Myocyte (in vitro differentiated cells): ENCODE measurements at regions not wholly inside any gene's neighbourhood (a gene's known extent, or its start where the extent isn't known, plus 50 kb on each side); places are given as distances from the start of the nearest gene placed in this dataset.
"Not testable (repeated sequence)": the region's sequence is repeated elsewhere in the genome, so short reads cannot be mapped to it uniquely, and the experiment has no call there.

Source experiments
- DNase-seq: peaks from one replicate; pipeline ENCODE4 v3.0.0-alpha.2; 2012; ENCODE audit warnings: low read depth

DNA sequence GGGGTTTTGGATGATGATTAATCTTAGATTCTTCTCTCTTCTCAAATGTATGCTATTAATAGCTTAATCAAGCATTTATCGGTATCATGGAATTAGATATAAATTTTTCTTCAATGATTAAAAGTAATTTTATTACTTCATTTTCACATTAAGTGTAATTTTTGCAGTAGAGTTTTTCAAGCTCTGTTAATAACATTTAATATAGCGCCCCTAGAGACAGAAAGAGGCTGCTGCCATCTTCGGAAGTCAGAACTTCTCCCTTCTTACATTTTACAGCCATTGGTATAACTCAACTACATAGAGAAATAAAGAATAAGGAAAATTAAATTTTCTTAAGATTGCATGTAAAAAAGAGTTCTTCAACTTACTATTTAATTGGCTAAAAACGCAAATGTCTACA is 540.3 kb downstream of the GABRG2 start:
- DNase-seq, result no peak

DNA sequence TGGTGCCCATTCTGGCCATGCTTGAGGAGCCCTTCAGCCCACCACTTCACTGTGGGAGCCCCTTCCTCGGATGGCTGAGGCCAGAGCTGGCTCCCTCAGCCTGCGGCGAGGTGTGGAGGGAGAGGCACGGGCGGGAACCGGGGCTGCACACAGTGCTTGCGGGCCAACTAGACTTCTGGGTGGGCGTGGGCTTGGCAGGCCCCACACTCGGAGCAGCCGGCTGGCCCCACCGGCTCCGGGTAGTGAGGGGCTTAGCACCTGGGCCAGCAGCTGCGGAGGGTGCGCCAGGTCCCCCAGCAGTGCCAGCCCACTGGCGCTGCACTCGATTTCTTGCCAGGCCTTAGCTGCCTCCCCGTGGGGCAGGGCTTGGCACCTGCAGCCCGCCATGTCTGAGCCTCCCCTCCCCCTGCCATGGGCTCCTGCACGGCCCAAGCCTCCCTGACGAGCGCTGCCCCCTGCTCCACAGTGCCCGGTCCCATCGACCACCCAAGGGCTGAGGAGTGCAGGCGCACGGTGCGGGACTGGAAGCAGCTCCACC is 554.2 kb downstream of the GABRG2 start:
- DNase-seq, result not testable (repeated sequence)

DNA sequence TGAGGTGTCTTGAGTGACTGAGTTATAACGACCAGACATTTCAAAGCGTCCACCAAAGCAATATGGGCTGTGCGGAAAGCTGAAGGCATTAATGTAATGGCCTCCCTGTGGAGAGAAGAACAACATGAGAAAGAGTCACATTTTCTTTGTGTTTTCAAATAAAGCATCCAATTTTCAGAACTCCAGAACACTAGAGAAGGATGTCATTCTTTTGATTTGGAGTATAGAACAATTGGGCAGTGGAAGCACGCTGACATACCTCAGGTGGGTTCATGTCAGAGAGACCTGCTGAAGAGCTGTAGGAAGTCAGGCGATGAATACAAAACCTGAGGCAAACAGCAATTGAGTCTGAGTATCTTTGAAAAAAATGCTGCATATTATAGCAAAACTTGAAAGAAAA is 556.5 kb downstream of the GABRG2 start:
- DNase-seq, result no peak

DNA sequence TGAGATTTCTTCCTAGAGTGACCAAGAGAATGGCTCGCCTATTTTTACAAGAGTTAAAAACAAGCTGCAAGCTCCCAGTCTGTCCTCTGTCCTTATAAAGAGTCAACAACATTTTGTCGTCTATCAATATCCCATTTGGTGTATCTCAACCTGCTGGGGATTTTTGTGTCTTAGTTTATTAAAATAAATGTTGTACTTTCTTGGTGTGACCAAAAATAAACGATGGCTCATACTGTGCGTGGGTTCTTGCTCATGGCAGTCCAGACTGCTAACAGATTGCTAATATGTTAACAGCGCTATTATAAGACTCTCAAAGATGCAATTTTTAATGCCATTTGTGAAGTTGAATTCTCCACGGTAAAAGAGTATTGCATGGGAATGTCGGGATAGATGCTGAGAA is 569.9 kb downstream of the GABRG2 start:
- no peak for DNase-seq

DNA sequence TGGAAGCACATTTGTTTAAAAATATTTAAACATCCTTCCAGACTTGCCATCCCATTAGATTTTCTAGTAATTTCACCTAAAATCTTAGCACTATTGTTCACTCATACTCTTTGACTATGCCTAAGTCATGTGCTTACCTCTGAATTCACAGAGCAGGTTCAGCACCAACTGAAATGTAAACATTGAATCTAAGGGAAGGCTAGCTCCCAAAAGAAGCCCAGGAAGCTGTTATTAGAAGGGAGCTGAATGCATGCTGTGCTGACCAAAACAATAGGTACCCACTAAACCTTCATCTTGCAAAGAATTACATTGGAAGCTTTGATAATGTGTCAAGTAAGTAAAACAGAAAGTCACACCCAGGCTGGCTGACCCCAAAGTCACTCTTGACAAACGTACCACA is 571.3 kb downstream of the GABRG2 start:
- no peak for DNase-seq

DNA sequence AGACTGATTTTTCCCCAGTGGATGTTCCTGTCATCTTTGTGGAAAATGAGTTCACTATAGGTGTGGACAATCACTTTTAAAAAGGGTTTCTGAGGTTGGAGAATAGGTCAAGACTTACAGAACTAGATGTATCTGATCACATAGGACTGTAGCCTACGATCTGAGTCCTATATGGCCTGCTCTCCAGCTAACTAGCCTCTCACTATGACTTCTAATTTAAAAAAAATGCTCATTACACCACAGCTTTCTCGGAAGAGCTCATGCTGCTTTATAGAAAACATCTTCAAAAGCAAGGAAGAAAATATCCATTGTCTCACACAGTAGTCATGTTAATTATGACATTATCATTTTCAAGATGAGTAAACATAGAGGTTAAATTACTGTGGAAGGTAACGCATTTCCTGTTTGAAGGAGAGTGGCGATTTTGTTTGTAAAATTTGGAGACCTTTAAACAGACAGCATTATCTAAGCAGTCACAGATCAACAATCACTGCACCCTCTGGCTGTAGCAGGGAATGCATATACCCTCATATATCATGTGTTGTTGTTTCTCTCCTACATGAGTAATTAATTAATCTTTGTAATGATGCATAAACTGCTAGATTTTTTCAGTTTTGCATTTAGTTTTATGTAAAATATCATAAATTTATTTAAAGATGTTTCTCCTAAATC is 573.7 kb downstream of the GABRG2 start:
- no peak for DNase-seq

DNA sequence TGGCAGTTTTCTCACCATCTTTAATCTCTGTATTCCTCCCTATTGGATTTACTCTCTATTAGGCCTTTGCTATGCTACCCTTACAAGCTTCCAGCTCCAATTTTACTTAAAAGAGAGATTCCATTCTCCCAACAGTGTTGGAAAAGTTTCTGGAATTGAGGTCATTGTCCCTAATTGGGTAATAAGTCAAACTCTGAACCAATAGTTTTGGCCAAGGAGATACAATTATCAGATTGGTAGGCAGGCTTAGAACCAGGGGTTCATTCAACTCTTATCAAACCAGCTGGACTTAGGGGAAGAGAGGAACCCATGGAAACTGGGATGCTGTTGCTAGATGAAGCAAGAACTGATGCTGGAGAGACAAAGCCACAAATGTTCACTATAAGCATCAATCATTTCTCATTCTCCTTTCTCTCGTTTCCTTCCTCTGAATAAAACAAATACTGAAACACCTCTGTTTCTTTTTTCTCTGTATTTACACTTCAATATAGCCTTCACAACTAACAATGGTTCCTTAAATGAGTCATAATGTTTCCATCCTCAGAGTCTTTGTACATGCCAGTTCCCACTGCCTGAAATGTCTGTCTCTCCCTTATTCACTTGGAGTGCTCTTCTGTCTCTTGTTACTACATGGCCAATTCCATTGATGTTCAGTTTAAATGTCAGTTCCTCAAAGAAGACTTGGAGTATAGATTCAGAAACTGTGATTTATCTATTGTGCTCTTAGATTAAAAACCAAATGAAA is 587.3 kb downstream of the GABRG2 start:
- no peak for DNase-seq

DNA sequence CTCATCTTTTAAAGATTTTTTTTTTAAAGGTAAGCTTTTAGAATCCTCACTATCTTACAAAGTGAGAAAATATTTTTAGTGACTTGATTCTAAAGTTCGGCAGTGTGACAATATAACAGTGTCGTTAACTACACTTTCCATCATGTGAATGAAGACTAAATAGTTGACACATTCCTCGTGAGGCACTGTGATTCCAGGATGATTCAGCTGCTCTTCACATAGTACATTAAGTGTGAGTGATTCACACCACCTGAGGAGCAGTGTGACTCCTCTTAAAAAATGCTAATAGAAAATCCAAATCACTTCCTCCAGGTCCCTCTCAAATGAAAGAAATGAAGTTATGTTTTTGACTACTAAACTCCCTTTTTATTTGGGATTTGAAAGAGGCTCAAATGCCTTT is 589.5 kb downstream of the GABRG2 start:
- DNase-seq, result no peak

DNA sequence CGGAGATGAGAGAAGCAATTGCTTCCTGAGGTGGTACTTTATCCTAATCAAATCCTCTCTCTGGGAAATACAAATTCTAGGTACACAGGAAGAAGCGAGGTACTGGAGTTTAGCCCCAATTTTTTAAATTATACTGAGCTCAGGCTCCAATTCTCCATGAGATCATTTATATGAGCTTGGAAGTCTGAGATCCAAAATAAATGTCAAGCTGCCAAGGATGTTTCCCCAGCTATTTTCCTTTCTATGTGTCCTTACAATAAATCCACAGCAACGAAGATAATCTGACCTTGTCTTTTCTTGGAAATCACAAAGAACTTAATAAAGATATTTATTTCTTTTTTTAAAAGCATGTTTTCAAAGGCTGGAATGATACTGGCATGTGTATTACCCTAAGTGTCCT is 597.3 kb downstream of the GABRG2 start:
- no peak for DNase-seq

DNA sequence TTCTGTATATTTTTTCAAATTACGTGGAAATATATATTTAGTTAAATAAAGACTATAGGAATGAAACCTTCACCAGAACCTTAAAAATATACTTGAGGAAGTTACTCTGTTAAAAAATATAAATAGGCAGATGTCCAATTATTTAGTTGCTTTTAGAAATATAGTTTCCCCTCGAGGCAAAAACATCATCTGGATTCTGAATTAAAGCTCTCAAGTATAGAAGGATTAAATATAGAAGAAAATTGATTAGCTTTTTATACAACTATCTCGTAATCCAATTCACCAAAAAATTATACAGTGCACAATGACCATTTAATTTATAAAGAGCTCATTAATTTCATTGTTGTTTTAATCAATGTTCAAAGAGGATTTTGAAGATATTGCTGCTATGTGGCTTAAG is 601.4 kb downstream of the GABRG2 start:
- no peak for DNase-seq

DNA sequence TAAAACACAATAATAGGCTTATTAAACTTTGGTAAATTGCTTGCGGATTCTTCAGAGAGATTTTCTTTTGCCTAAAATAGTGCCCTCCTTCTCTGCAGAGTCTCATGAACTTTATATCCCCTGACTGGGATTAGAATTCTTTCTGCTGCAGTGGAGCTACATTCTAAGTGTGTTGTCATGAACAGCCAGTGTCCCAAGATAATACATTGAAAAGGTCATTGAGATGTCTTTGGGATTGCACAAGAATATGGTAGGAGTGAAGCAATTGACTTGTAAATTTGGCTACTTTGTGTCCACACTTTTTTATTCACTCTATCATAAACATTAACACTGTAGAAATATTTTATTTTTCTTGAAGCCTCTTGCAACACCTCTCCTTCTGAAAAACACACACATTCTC is 604.5 kb downstream of the GABRG2 start:
- DNase-seq, result no peak

DNA sequence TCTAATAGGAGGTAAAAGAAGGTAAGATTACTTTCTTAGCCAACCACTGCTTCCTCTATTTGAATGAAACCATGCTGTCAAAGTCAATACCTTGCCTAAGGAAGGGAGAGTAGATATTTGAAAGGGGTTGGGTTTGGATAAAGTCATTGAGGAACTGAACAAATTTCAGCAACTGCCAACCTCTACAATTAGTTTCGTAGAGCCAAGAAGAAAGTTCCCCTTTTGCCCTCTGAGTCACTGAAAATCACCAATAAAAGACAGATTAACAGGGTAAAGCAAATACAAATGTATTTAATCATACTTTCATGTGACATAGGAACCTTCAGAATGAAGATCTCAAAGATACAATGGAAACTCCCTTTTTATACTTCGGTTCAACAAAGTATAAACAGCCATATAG is 615.7 kb downstream of the GABRG2 start:
- DNase-seq, result no peak

DNA sequence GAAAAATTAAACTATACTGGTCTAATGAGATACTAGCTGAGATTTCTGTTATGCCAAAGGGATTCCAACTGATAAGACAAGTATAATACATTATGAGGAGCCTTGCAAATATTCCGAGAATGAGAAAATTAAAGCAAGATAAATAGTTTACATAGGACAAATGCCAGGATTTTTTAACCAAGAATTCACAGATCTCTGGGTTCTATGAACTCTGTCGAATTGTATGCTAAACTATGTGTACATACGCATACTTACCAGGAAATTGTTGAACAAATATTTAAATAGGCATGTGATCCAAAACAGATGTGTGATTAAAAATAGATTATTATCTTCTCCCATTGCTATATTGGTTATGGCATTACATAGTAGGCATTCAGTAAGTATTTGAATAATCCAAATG is 616.6 kb downstream of the GABRG2 start:
- no peak for DNase-seq

DNA sequence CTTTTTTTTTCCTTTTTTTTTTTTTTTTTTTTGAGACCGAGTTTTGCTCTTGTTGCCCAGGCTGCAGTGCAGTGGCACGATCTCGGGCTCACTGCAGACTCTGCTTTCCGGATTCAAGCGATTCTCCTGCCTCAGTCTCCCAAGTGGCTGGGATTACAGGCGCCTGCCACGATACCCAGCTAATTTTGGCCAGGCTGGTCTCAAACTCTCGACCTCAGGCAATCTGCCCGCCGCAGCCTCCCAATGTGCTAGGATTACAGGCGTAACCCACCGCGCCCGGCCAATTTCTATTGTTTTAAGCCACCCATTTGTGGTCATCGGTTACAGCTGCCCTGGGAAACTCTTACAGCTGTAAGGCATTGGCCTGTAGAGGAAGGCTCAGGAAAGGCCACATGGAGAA is 617.7 kb downstream of the GABRG2 start:
- no peak for DNase-seq

DNA sequence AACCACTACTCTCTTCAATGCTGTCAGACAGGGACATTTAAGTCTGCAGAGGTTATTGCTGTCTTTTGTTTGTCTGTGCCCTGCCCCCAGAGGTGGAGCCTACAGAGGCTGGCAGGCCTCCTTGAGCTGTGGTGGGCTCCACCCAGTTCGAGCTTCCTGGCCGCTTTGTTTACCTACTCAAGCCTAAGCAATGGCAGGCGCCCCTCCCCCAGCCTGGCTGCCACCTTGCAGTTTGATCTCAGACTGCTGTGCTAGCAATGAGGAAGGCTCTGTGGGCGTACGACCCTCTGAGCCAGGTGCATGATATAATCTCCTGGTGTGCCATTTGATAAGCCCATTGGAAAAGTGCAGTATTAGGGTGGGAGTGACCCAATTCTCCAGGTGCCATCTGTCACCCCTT is 628.7 kb downstream of the GABRG2 start:
- DNase-seq, result not testable (repeated sequence)

DNA sequence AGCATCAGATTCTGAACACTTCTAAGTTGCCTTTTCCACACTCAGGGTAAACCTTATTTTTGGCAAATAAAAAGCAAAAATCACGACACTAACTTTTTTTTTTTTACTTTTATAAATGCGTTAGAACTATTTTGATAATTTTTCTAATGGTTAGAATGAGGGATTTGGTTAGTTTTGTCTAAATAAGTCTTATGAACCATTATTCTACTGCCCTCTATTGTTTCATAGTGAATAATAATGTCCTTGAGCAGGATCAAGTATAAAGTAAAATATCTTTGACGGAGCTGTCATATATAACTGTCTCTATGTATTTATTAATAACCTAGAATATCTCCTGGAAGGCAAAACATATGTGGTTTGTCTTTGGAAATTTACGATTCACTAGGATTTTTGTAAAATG is 631.8 kb downstream of the GABRG2 start:
- no peak for DNase-seq

DNA sequence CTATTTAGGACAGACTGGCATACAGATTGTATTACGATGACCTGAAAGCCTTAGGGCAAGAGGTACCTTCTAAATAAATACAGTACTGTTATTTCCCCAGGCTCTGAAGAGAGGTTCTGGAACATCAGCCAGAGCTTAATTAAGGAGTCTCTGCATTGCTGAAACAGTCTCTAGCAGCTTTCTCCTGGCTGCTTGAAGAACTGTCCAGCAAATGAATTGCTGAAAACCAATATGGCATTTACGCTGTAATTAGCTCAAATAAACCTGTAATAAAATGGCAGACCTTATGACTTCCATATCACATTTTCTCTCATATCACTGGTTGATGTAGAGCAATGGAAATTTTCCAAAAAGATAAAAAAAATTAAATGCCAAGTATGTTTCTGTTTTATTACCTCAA is 636.3 kb downstream of the GABRG2 start:
- DNase-seq, result no peak

DNA sequence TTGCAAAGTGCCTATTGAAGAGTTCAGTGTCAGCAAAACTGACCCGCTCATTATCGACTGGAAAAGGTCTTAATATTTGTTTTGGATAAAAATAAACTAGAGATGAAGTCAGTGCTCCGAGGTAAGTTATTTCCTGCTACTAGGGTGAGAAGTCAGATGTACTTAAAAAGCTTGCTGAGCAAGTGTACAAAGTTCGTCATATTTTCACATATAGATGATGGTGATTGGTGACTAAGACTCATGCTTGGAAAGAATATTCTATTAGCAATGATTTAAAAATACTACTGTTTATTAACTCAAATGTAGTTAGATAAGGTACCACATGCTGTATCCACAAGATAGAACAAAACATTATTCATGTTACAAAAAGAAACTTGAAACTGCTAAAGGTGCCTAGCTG is 643.7 kb downstream of the GABRG2 start:
- DNase-seq, result no peak

DNA sequence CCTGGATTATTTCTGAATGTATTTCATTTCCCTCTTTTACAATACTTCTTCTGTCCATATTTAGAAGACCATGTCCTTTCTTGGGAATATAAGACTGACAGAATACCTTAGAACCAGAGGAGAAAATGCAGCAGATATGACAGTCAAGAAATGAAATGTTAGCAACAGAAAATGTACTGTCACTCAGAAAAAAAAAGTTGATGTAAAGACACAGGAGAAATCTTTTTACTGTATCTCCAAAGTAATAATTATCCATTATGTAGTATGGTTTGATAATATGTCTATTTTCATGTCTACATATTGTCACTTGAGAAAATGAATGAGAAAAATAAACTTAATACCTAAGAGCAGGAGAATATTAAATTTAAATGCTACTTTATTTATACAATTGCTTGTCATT is 652.1 kb downstream of the GABRG2 start:
- no peak for DNase-seq

DNA sequence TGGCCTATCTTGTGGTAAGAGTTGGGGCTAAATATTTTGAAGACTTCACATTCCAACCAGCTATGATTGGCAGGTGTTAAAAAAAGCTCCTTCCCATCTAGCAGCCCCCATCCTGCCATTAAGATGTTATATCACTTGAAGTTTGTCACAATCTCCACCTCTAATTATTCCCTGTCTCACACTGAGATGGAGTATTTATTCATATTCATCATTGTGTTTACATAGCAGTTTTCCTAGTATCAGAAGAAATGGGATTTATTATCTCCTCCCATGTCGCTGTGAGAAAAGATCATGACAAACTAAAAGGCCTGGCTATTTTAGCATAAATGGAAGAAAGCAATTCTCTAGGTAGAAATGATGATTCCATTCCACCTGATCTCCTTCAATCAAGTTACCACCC is 653.6 kb downstream of the GABRG2 start:
- no peak for DNase-seq

DNA sequence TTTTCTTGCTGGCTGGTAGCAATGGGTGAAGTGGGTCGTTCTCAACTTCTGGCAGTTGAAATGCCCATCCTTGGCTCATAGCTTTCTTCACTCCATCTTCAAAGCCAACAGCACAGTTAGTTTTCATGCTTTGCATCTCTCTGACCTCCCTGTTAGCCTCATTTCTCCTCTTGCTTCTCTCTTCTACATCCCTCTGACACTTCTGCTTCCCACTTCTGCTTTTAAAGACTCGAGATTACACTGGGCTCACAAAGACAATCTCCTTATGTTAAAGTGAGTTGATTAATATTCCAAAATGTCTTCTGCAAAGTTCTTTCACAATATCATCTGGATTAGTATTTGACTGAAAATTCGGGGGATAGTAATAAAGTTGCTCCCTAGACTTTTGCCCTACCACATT is 684.8 kb upstream of the CCNG1 start:
- DNase-seq, result no peak

DNA sequence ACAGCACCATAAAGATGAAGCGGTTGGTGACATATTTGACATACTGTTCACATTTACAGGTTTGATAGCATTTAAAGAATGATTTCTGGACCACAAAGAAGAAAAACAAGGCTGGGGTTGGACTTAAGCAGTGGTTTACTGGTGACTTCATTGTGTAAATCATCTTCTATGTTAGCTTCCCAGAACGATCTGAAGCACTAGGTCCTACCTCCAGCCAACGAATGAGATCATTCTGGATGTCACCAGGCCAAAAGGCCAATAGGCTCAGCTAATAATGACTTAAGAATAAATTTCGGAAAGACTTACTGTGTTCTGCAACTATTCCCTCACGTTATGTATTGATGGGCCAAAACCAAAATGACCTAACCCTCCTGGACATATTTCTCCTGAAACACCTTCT is 675.3 kb upstream of the CCNG1 start:
- DNase-seq, result no peak

DNA sequence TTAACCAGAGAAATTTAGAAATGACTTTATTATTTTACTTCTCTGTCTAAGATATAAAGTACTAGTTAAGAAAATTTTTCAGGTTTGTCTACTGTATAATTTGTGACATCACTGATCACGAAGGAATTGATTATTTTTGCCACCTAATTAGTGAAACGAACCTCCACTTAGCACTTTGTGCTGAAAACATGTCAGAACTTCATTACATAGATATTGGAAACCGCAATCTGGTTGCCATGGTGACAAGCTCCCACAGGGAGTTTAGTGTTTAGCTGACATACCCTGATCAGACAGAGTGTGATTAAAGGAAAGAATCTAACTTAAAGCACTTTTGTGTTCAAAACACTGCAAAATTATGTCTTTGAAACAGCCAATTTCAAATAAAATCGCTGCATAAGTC is 668.4 kb upstream of the CCNG1 start:
- no peak for DNase-seq
